ENCODE measurements at regions not wholly inside any gene's neighbourhood (a gene's known extent, or its start where the extent isn't known, plus 50 kb on each side); places are given as distances from the start of the nearest gene placed in this dataset.

DNA sequence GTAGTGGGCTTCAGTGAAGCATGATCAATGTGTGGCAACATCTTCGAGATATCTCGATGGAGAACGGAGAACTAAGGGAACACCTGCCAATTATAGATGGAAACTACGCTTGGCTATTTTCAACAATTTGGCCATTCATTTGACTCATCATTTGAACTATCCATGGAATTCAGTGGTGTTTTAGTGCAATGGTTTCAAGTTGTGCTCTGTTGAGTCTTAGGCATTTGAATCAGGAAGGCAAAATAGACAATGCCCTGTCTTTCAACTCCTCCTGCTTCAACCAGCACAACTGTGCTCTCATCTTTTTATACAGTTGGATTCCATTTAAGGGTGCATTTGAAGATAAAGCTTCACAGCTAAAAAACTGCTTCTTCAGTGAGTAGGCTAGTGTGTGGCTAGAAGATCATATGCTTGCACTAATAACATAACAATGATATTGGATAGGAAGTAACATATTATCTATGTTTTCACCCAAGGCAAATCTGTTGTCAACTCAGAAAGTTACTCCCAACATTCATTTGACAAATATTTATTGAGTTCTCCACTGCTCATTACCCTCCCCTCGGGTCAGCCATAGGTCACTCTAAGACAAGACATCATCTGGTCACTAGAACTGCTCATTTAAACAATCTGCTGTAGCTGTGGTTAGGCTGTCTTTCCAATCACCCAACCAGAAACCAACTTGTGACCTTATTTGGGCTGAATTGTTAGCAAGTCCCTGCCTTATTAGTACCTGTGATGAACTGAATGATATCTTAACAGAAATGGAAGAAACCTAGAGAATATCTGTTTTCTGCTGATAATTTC is 314.1 kb upstream of the SP4 start:
- no peak for TF ChIP-seq POLR2A (IDR thresholded peaks at IDR 0.05; ENCODE audit: low read depth, low read length)
- TF ChIP-seq TAF1 (IDR thresholded peaks at IDR 0.05; ENCODE audit: borderline replicate concordance, low read depth, low read length), result no peak
- no peak for TF ChIP-seq POLR2AphosphoS5 (IDR thresholded peaks at IDR 0.05; ENCODE audit: low read depth, low read length)
